ENCODE measurements at regions not wholly inside any gene's neighbourhood (a gene's known extent, or its start where the extent isn't known, plus 50 kb on each side); places are given as distances from the start of the nearest gene placed in this dataset.

DNA sequence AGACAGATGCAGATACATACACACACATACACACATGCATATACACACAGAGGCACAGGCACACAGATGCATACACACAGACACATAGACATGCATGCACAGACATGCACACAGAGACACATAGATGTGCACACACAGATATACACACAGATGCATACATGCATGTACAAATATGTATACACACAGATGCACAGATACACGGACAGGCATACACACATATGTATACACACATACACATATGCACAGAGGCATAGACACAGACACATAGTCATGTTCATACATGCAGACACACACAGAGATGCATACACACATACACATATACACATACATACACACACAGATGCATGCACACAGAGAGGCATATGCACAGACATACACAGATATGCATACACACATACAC lies 437.3 kb upstream of the SMIM21 start:
- Histone ChIP-seq H4K20me1 (ENCODE audit: insufficient read depth, low read length) (no peaks in the 10 kb centered on the region), H3K27me3 (replicated peaks; ENCODE audit: insufficient read depth, low read length) (no peaks in the 10 kb centered on the region), H3K4me1 (ENCODE audit: low read length) (no peaks in the 10 kb centered on the region), H3F3A (ENCODE audit: insufficient read depth, low read length) (no peaks in the 10 kb centered on the region), H2AFZ (ENCODE audit: low read length) (no peak overlapping the region), H3K9ac (ENCODE audit: low read length) (no peak overlapping the region), H3K27ac (ENCODE audit: low read length) (no peak overlapping the region), H3K9me2 (replicated peaks; ENCODE audit: insufficient read depth, low read length) (no peaks in the 10 kb centered on the region), H3K36me3 (replicated peaks; ENCODE audit: insufficient read depth, low read length) (no peaks in the 10 kb centered on the region), H3K79me2 (ENCODE audit: low read length) (no peaks in the 10 kb centered on the region), H3K9me3 (replicated peaks; ENCODE audit: insufficient read depth, low read length) (no peaks in the 10 kb centered on the region), H3K4me3 (ENCODE audit: low read length) (no peak overlapping the region), H3K4me2 (ENCODE audit: low read depth, low read length) (no peak overlapping the region)
- TF ChIP-seq, protein P1, sequence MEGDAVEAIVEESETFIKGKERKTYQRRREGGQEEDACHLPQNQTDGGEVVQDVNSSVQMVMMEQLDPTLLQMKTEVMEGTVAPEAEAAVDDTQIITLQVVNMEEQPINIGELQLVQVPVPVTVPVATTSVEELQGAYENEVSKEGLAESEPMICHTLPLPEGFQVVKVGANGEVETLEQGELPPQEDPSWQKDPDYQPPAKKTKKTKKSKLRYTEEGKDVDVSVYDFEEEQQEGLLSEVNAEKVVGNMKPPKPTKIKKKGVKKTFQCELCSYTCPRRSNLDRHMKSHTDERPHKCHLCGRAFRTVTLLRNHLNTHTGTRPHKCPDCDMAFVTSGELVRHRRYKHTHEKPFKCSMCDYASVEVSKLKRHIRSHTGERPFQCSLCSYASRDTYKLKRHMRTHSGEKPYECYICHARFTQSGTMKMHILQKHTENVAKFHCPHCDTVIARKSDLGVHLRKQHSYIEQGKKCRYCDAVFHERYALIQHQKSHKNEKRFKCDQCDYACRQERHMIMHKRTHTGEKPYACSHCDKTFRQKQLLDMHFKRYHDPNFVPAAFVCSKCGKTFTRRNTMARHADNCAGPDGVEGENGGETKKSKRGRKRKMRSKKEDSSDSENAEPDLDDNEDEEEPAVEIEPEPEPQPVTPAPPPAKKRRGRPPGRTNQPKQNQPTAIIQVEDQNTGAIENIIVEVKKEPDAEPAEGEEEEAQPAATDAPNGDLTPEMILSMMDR (IDR thresholded peaks at IDR 0.05; ENCODE audit: low read length) = no peak
- TF ChIP-seq EZH2 (optimal IDR thresholded peaks at IDR 0.05; ENCODE audit: low read depth, low read length) = no peak
- no peak for TF ChIP-seq EZH2phosphoT487 (IDR thresholded peaks at IDR 0.05; ENCODE audit: low read length)
- DNase-seq = no peak

DNA sequence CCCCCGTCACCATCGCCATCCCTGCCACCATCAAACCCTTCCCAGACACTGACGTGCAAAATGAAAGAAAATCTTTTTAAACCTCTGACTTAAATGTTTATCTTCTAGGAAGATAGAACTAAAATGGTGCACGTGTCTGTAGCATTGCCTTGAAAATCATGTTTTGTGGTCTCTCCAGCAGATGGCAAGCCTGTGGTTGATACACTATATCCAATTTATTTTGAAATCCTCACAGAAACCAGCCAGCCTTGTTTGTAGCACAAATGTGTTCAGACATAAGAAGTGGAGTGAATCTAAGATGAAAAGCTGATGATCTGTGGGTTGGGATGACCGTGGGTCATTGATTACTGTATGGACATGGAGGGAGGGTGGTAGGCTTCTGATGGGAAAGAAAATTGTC lies 436.2 kb upstream of the SMIM21 start:
- Histone ChIP-seq H3K27me3 (replicated peaks; ENCODE audit: insufficient read depth, low read length) (no peaks in the 10 kb centered on the region), H3K9me3 (replicated peaks; ENCODE audit: insufficient read depth, low read length) (no peaks in the 10 kb centered on the region), H3K79me2 (ENCODE audit: low read length) (no peaks in the 10 kb centered on the region), H3K36me3 (replicated peaks; ENCODE audit: insufficient read depth, low read length) (no peaks in the 10 kb centered on the region), H3K27ac (ENCODE audit: low read length) (no peak overlapping the region), H3K9ac (ENCODE audit: low read length) (no peak overlapping the region), H3K4me3 (ENCODE audit: low read length) (no peak overlapping the region), H3K9me2 (replicated peaks; ENCODE audit: insufficient read depth, low read length) (no peaks in the 10 kb centered on the region), H3F3A (ENCODE audit: insufficient read depth, low read length) (no peaks in the 10 kb centered on the region), H3K4me1 (ENCODE audit: low read length) (no peaks in the 10 kb centered on the region), H2AFZ (ENCODE audit: low read length) (no peak overlapping the region), H4K20me1 (ENCODE audit: insufficient read depth, low read length) (no peaks in the 10 kb centered on the region), H3K4me2 (ENCODE audit: low read depth, low read length) (no peak overlapping the region)
- DNase-seq = no peak
- TF ChIP-seq EZH2phosphoT487 (IDR thresholded peaks at IDR 0.05; ENCODE audit: low read length) (no peak), EZH2 (optimal IDR thresholded peaks at IDR 0.05; ENCODE audit: low read depth, low read length) (no peak)
- TF ChIP-seq, protein P1 (IDR thresholded peaks at IDR 0.05; ENCODE audit: low read length) = no peak

DNA sequence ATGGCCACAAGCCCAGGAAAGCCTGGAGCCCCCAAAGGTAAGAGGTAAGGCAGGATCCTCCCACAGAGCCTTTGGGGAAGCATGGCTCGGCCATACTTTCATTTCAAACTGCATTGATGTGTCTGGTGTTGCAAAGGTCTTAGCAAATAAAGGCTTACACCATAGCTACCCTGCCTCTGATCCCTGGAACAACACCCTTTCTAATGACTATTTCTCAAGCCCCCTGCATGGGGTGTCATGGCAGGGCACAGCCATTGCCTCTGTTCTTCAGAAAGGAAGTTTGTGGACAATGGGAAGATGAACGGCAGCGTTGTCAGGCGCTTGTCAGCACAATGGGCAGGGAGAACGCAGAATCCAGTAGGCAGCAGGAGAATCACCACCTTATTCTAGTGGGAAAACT lies 435.0 kb upstream of the SMIM21 start:
- no peak overlapping the region for H3K9ac ChIP-seq (ENCODE audit: low read length)
- DNase-seq = no peak
- H3K27me3 ChIP-seq (replicated peaks; ENCODE audit: insufficient read depth, low read length) = no peaks in the 10 kb centered on the region

More for the DNA sequence above, 435.0 kb upstream of the SMIM21 start:
- no peaks in the 10 kb centered on the region for H4K20me1 ChIP-seq (ENCODE audit: insufficient read depth, low read length)
- H3K27ac ChIP-seq (ENCODE audit: low read length) = no peak overlapping the region
- H3K4me1 ChIP-seq (ENCODE audit: low read length) = no peaks in the 10 kb centered on the region
- no peak overlapping the region for H3K4me3 ChIP-seq (ENCODE audit: low read length)
- no peak overlapping the region for H2AFZ ChIP-seq (ENCODE audit: low read length)
- H3F3A ChIP-seq (ENCODE audit: insufficient read depth, low read length) = no peaks in the 10 kb centered on the region
- H3K4me2 ChIP-seq (ENCODE audit: low read depth, low read length) = no peak overlapping the region
- TF ChIP-seq EZH2phosphoT487 (IDR thresholded peaks at IDR 0.05; ENCODE audit: low read length) = no peak
- TF ChIP-seq, protein P1 (IDR thresholded peaks at IDR 0.05; ENCODE audit: low read length) = no peak
- no peak for TF ChIP-seq EZH2 (optimal IDR thresholded peaks at IDR 0.05; ENCODE audit: low read depth, low read length)
- H3K9me3 ChIP-seq (replicated peaks; ENCODE audit: insufficient read depth, low read length) = no peaks in the 10 kb centered on the region
- H3K79me2 ChIP-seq (ENCODE audit: low read length) = no peaks in the 10 kb centered on the region
- H3K9me2 ChIP-seq (replicated peaks; ENCODE audit: insufficient read depth, low read length) = no peaks in the 10 kb centered on the region
- no peaks in the 10 kb centered on the region for H3K36me3 ChIP-seq (replicated peaks; ENCODE audit: insufficient read depth, low read length)
